ENCODE measurements at regions not wholly inside any gene's neighbourhood (a gene's known extent, or its start where the extent isn't known, plus 50 kb on each side); places are given as distances from the start of the nearest gene placed in this dataset.

- TF ChIP-seq EGR1 (IDR thresholded peaks at IDR 0.05) (no peak), CEBPB (IDR thresholded peaks at IDR 0.05) (no peak)
Measured at GRCh38 chr9:109561137-109561536, 63.0 kb upstream of the PTPN3 start.
